ENCODE measurements at regions not wholly inside any gene's neighbourhood (a gene's known extent, or its start where the extent isn't known, plus 50 kb on each side); places are given as distances from the start of the nearest gene placed in this dataset.

GRCh38 chr2:217402144-217402543 is 542.3 kb upstream of the TNP1 start:
- no peak for TF ChIP-seq POLR2A (IDR thresholded peaks at IDR 0.05)
- no peak for TF ChIP-seq CTCF (IDR thresholded peaks at IDR 0.05)

All from uterus (tissue), 2 donors.